UCSD-AML1 (cell line): ENCODE measurements at regions not wholly inside any gene's neighbourhood (a gene's known extent, or its start where the extent isn't known, plus 50 kb on each side); places are given as distances from the start of the nearest gene placed in this dataset.
"Not testable (repeated sequence)": the region's sequence is repeated elsewhere in the genome, so short reads cannot be mapped to it uniquely, and the experiment has no call there.

ENCODE experiments used
- DNase-seq: peaks from one replicate; lab custom pipeline; 2025; ENCODE audit not compliant: unreplicated experiment; lab: John Stamatoyannopoulos, UW

- not testable (repeated sequence) for DNase-seq
Measured at GRCh38 chr1:37368665-37369315, 105.6 kb upstream of the ZC3H12A start.

- no peak for DNase-seq
Measured at GRCh38 chr1:37372302-37372701, 102.1 kb upstream of the ZC3H12A start.

- no peak for DNase-seq
Measured at GRCh38 chr1:37372711-37373110, 101.7 kb upstream of the ZC3H12A start.

DNA sequence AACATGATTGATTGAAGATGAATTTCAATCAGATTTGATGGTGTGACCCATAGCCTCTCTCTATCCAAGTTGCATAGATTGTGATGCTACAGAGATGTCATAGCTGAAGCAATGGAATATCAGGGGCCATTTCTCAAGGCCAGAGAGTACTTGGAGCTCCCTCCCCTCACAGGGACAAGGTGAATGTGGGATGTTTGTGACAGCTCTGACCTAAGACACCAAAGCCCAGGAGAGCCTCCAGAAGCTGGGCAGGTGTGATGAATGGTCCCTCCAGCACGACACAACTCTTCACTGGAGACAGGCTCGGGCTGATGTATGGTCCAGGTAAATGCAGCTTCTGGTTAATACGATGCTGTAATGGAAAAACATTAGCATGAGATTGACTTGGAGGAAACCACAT is 101.0 kb upstream of the ZC3H12A start:
- DNase-seq: no peak

- not testable (repeated sequence) for DNase-seq
Measured at GRCh38 chr1:37380546-37380945, 93.8 kb upstream of the ZC3H12A start.

DNA sequence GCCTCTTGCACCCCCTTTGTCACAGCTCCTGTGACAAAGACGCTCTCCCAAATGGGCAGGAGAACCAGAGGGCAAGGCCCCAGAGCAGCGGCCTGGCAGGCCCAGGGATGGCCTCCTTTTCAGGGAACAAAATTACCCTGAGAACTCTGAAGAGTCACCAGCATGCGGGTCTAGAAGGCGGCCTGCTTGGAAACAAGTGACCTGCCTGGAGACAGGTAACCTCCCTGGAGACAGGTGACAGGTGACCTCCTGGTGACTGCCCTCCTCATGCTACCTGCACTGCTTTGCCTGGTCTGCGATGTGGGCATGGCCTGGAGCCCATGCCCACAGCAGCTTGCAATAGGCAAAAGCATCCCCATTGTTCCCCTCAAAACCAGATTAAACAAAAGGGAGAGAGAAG is 86.5 kb upstream of the ZC3H12A start:
- no peak for DNase-seq

GRCh38 chr1:37389327-37389726 is 85.1 kb upstream of the ZC3H12A start:
- DNase-seq: no peak

GRCh38 chr1:37391211-37392011 is 83.0 kb upstream of the ZC3H12A start:
- no peak for DNase-seq

DNA sequence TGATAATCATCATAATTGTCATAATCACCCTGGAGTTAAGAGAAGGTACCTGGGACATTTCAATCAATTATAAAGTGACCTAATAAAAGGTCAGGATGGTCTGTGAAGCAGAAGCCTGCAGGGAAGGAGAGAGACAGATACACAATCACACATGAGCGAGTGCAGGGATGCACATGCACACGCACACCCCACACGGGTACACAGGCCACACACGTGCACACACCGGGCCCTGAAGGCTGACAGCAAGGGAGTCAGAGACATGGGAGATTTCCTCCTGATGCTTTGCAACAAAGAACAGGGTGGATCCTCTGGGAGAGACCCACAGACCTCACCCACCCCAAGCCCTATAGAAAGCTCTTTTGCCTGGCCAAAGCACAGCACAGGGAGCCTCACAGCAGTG is 82.3 kb upstream of the ZC3H12A start:
- no peak for DNase-seq

GRCh38 chr1:37393173-37394120 is 80.9 kb upstream of the ZC3H12A start:
- no peak for DNase-seq

- DNase-seq: no peak
Measured at GRCh38 chr1:37394574-37395464, 79.6 kb upstream of the ZC3H12A start.

- no peak for DNase-seq
Measured at GRCh38 chr1:37398096-37398495, 76.3 kb upstream of the ZC3H12A start.

DNA sequence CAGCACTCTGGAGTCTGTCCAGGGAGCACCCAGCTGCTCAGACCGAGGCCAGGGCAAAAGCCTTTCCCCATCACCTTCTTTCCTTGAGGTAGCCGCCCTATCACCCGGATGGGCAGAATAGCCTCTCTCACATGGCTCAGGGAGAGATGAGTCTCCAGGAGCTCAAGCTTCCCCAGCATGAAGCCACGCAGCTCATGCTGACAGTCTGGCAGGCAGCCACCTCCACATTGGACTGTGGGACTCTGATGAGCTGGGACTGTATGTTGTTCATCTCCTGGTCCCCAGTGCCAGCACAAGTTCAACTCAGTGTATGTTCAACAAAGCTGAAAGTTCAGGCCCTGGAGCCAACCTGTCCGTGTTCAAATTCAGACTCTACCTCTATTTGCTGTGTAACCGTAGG is 75.2 kb upstream of the ZC3H12A start:
- DNase-seq: no peak

DNA sequence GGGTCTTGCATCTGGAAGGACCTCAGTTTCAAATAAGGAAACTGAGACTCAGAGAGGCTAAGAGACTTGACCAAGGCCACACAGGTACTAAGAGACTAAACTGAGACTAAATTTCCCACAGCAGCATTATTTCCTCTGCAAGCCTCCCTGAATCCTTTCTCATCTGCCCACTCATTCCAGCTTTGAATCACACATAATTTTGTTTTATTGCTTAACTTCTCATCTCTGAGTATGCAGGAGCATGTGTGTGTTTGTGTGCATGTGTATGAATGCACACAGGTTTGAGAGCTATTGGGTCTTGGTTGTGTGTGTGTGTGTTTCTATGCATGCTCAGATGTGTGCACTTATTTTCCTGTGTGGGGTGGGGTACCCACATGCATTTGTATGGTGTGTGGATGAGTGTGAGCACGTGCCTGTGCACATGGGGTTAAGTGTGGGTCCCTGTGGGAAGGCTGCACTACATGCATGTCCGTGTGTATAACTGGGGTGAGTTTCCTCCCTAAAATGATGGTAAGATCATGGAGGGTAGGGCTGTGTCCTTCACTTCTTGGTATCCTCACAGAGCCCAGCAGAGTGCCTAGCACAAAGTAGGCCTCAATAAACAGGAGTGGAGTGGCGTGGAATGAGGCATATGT is 74.4 kb upstream of the ZC3H12A start:
- no peak for DNase-seq

DNA sequence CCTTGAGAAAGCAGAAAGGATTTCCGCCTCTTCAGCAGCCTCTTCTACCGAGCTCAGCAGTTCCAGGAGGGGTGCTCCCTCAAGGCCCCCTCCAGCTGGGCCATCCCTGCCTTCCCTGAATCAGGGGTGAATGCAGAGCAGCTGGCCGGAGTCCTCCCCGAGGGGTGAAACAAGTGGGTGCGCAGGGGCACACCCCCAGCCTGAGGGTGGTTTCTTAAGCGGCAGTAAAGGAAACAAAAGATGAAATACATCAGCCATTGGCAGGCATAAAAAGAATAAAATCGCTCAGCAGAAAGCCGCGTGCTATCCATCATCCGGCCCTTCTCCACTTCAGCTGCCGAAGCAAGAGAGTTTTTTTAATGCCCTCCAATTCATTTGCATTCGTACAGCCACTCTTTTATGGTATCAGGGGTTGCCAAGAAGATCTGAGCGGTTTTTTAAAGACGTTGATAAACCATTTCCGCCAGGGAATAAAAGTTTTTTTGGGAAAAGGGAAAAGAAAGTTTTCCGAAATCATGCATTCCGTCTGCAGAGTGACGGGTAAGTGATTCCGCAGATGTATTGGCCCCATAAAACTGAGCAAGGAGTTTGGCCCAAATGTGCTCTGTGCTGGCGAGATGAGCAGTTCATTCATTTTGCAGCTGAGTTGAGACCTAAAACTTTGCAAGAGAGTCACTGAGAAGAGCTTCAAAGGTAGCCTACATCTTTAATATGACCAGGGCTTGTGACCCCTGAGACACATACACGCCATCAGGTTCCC is 73.7 kb upstream of the ZC3H12A start:
- no peak for DNase-seq

GRCh38 chr1:37403166-37403565 is 71.2 kb upstream of the ZC3H12A start:
- DNase-seq: no peak

GRCh38 chr1:37404711-37405110 is 69.7 kb upstream of the ZC3H12A start:
- DNase-seq: no peak

DNA sequence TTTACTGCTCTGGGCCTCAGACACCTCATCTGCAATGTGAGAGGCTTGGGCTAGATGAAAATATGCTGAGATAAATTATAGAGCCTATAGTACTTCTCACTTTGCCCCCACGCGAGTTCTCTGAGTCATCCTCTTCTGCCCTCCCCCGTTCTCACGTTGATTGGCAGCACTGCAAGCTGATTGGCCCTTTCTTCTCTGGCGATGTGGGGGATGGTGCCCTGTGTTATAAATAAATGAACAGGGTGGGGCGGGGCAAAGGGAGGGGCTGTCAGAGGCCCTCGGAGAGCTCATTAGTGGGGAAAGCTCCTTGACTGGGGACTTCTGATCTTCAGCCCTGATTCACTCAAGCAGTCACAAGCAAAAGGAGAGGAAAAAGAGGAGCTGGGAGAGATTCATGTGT is 64.3 kb upstream of the ZC3H12A start:
- DNase-seq: no peak

DNA sequence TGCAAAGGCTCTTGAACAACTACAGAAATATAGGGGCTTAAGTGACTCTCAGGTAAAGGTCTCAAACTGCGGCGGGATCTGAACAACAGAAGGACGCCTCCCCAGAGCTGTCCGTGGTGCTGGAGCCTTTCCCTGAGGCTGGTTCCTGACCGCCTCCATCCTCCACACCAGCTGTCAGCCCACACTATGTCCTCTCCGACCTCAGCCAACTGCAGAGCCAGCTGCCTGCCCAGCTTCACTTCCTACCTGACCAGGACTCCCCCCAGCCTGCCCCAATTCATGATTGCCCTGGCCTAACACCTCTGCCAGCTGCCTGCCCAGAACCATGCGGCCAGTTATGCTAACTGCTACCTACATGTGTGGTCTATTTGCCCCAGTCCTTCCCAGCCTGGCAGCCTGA is 63.6 kb upstream of the ZC3H12A start:
- peak; percentile 25 for DNase-seq
